Stomach (tissue), 4 donors: ENCODE measurements at regions not wholly inside any gene's neighbourhood (a gene's known extent, or its start where the extent isn't known, plus 50 kb on each side); places are given as distances from the start of the nearest gene placed in this dataset.

Experiments used
- CTCF ChIP-seq, 7 experiments: fragments of 450-650 bp in 4 of 7; fragments of 200-600 bp in 3 of 7; sonication (generic) in 3 of 7; IDR thresholded peaks; one replicate each; pipeline ENCODE4 v1.5.1; 2016 to 2019; ENCODE audit warnings: antibody characterized with exemption in 7 of 7, control low read depth in 2 of 7, mild to moderate bottlenecking in 1 of 7
- EP300 ChIP-seq: sonication (generic); formaldehyde crosslinking; IDR thresholded peaks from one replicate; pipeline ENCODE4 v1.6.1; 2017; ENCODE audit warnings: antibody characterized with exemption
- POLR2A ChIP-seq, 4 donors: fragments of 450-650 bp; IDR thresholded peaks; one replicate each; pipeline ENCODE4 v1.6.1; 2016; ENCODE audit warnings: antibody characterized with exemption in 4 of 4, control low read depth in 2 of 4, mild to moderate bottlenecking in 1 of 4, moderate library complexity in 1 of 4
- POLR2AphosphoS5 ChIP-seq, 3 donors: sonication (generic); formaldehyde crosslinking; IDR thresholded peaks; one replicate each; pipeline ENCODE4 v1.6.1; 2016; ENCODE audit warnings: antibody characterized with exemption in 3 of 3

DNA sequence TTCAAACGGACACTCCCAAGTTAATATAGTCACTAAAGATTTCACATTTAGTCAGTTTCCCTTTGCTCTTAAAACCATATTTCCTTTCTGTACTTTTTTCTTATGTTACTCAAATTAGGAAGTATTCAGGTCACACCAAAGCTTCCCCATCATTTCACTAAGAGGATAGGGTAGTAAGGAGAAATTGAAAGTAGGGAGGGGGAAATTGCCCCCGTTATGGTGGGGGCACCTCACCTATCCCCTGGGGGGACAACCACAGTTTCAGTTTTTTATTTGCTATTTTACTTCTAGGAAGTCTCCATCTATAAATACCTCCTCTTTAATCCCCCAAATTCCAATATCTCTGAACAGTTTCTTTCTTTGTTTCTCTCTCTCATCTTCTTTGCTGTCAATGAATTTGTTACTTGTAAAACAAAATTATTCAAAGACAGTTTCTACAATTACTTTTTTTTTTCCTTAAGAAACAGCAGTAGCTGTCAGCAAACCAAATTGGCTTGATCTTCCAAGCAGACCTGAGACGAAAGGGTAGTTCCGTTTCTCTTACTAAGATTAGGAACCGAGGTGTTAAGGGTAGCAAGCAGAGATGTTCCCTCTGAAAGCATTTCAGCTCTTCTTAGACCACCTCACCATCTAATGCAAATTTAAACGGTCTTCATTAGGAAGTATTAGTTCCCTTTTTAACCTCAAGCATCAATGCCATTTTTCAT is 160.2 kb upstream of the KLF3 start:
- TF ChIP-seq EP300 (no peak), CTCF (IDR thresholded peaks at IDR 0.05) (no peak), POLR2A (IDR thresholded peaks at IDR 0.05) (no peak), POLR2AphosphoS5 (IDR thresholded peaks at IDR 0.05) (no peak)
